ENCODE measurements at regions not wholly inside any gene's neighbourhood (a gene's known extent, or its start where the extent isn't known, plus 50 kb on each side); places are given as distances from the start of the nearest gene placed in this dataset.

DNA sequence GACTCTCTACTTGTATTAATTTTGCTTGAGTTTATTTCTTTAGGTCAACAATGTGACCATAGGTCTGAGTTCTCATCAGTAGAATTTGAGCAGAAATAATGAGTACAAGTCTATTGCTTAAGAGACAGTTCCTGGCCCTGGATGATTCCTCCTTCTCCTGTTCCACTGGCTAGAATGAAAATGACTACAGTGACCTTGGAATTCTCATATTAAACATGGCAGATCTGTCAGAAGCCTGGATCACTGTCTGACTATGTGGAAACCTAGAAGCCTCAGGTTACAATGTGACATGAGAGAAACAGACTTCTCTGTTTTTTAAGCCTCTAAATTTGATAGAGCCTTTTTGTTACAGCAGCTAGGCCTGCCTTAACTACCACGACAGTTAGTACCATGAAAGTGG lies 82.9 kb upstream of the MED14 start (continued):
- TF ChIP-seq, protein P1, sequence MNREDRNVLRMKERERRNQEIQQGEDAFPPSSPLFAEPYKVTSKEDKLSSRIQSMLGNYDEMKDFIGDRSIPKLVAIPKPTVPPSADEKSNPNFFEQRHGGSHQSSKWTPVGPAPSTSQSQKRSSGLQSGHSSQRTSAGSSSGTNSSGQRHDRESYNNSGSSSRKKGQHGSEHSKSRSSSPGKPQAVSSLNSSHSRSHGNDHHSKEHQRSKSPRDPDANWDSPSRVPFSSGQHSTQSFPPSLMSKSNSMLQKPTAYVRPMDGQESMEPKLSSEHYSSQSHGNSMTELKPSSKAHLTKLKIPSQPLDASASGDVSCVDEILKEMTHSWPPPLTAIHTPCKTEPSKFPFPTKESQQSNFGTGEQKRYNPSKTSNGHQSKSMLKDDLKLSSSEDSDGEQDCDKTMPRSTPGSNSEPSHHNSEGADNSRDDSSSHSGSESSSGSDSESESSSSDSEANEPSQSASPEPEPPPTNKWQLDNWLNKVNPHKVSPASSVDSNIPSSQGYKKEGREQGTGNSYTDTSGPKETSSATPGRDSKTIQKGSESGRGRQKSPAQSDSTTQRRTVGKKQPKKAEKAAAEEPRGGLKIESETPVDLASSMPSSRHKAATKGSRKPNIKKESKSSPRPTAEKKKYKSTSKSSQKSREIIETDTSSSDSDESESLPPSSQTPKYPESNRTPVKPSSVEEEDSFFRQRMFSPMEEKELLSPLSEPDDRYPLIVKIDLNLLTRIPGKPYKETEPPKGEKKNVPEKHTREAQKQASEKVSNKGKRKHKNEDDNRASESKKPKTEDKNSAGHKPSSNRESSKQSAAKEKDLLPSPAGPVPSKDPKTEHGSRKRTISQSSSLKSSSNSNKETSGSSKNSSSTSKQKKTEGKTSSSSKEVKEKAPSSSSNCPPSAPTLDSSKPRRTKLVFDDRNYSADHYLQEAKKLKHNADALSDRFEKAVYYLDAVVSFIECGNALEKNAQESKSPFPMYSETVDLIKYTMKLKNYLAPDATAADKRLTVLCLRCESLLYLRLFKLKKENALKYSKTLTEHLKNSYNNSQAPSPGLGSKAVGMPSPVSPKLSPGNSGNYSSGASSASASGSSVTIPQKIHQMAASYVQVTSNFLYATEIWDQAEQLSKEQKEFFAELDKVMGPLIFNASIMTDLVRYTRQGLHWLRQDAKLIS (CRISPR knock-in tag; IDR thresholded peaks at IDR 0.05; ENCODE audit: borderline replicate concordance), result no peak
- TF ChIP-seq ZNF138 (CRISPR knock-in tag; conservative IDR thresholded peaks at IDR 0.05) (no peak), HMGA2 (CRISPR knock-in tag; IDR thresholded peaks at IDR 0.05) (no peak), TCF7 (CRISPR knock-in tag; IDR thresholded peaks at IDR 0.05; ENCODE audit: low read depth) (no peak)
- TF ChIP-seq, protein P2, sequence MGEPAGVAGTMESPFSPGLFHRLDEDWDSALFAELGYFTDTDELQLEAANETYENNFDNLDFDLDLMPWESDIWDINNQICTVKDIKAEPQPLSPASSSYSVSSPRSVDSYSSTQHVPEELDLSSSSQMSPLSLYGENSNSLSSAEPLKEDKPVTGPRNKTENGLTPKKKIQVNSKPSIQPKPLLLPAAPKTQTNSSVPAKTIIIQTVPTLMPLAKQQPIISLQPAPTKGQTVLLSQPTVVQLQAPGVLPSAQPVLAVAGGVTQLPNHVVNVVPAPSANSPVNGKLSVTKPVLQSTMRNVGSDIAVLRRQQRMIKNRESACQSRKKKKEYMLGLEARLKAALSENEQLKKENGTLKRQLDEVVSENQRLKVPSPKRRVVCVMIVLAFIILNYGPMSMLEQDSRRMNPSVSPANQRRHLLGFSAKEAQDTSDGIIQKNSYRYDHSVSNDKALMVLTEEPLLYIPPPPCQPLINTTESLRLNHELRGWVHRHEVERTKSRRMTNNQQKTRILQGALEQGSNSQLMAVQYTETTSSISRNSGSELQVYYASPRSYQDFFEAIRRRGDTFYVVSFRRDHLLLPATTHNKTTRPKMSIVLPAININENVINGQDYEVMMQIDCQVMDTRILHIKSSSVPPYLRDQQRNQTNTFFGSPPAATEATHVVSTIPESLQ (CRISPR knock-in tag; IDR thresholded peaks at IDR 0.05), result no peak

DNA sequence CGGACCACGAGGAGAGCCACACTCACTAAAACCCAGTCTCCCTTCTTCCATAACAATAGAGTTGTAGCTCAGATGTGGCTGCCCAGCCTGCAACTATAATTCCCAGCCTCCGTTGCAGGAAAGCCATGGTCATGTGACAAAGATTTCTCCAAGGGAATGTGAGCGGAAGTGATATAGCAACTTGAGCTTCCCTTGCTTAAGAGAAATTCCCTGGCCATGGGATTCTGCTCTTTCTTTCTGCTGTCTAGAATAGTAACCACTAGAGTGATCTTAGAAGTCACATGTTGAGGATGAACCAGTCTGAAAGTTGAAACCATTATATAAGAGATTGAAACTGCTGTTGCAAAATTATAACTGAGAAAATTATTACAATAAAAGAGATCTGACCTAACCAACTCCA lies 86.4 kb upstream of the MED14 start:
- no peak for DNase-seq (ENCODE audit: low spot score)
- no peaks in the 10 kb centered on the region; the same call in 1 of the 2 replicates for H3K27me3 Mint-ChIP-seq (ENCODE audit: low read depth)
- ChIA-PET CTCF (no interaction called here), POLR2A (no interaction called here)
- TF ChIP-seq, protein P3, sequence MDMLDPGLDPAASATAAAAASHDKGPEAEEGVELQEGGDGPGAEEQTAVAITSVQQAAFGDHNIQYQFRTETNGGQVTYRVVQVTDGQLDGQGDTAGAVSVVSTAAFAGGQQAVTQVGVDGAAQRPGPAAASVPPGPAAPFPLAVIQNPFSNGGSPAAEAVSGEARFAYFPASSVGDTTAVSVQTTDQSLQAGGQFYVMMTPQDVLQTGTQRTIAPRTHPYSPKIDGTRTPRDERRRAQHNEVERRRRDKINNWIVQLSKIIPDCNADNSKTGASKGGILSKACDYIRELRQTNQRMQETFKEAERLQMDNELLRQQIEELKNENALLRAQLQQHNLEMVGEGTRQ (CRISPR knock-in tag; IDR thresholded peaks at IDR 0.05), result 0 out of 2 replicates have a peak, but pooled peaks have one; percentile 25
- TF ChIP-seq, protein P4, sequence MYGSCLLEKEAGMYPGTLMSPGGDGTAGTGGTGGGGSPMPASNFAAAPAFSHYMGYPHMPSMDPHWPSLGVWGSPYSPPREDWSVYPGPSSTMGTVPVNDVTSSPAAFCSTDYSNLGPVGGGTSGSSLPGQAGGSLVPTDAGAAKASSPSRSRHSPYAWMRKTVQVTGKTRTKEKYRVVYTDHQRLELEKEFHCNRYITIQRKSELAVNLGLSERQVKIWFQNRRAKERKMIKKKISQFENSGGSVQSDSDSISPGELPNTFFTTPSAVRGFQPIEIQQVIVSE (CRISPR knock-in tag; IDR thresholded peaks at IDR 0.05; ENCODE audit: borderline replicate concordance), result no peak
- H3K36me3 Mint-ChIP-seq, result peaks cover 15% of the 10 kb centered on the region
- ATAC-seq, result no peak
- no peak overlapping the region for H3K27ac Mint-ChIP-seq
- H3K4me3 Mint-ChIP-seq, result no peak overlapping the region
- peaks cover 17% of the 10 kb centered on the region for H3K4me1 Mint-ChIP-seq
- H3K9me3 Mint-ChIP-seq, result peaks cover 10% of the 10 kb centered on the region

DNA sequence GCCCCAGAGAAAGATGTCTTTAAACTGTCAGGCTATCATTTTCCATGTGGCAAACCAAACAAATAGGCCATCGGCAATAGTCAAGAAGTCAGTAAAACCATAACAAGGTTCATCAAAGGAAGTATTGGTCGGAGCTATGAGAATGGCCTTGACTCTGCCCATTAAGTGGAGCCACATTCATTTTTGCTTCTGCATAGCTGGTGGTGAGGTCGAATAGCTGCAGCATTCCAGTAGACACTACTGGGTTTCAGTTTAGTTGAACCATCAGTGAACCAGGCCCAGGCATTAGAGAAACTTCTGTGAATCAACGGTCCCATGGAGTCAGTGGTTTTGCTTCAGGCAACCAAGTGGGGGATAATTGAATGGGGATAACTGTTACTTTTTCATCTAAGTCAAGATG lies 92.0 kb upstream of the MED14 start:
- TF ChIP-seq GTF2I (CRISPR knock-in tag; conservative IDR thresholded peaks at IDR 0.05) (no peak), ETV6 (CRISPR knock-in tag; IDR thresholded peaks at IDR 0.05) (no peak)
- TF ChIP-seq, protein P5, sequence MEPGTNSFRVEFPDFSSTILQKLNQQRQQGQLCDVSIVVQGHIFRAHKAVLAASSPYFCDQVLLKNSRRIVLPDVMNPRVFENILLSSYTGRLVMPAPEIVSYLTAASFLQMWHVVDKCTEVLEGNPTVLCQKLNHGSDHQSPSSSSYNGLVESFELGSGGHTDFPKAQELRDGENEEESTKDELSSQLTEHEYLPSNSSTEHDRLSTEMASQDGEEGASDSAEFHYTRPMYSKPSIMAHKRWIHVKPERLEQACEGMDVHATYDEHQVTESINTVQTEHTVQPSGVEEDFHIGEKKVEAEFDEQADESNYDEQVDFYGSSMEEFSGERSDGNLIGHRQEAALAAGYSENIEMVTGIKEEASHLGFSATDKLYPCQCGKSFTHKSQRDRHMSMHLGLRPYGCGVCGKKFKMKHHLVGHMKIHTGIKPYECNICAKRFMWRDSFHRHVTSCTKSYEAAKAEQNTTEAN (CRISPR knock-in tag; IDR thresholded peaks at IDR 0.05), result no peak
- ATAC-seq (no peak), DNase-seq (ENCODE audit: low spot score) (no peak)
- Mint-ChIP-seq H3K4me1 (no peaks in the 10 kb centered on the region), H3K36me3 (peaks cover 9% of the 10 kb centered on the region), H3K4me3 (no peak overlapping the region), H3K27ac (no peak overlapping the region), H3K9me3 (peaks cover 6% of the 10 kb centered on the region), H3K27me3 (ENCODE audit: low read depth) (no peaks in the 10 kb centered on the region; the same call in 1 of the 2 replicates)
- ChIA-PET POLR2A (no interaction called here), CTCF (no interaction called here)

DNA sequence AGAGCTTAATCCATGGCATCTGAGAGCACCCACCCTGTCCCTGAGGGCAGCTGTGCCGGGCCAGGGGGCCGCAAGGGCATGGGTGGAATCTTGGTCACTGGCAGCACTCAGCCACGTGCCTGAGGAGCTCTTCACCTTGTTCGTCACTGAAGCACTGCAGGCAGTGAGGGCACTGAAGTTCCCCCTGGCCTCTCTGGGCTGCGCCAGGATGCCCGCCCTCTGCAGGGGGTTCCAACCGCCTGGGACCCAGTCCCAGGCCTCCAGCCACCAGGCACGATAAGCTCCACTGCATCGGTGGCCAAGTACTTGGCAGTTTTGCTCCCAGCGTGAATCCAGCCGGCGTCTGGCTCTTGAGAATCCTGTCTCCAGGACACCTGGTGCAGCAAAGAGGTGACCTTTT lies 96.4 kb upstream of the MED14 start:
- H3K4me3 Mint-ChIP-seq, result no peak overlapping the region
- TF ChIP-seq, protein P6, sequence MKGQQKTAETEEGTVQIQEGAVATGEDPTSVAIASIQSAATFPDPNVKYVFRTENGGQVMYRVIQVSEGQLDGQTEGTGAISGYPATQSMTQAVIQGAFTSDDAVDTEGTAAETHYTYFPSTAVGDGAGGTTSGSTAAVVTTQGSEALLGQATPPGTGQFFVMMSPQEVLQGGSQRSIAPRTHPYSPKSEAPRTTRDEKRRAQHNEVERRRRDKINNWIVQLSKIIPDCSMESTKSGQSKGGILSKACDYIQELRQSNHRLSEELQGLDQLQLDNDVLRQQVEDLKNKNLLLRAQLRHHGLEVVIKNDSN (CRISPR knock-in tag; IDR thresholded peaks at IDR 0.05), result no peak
- TF ChIP-seq GABPB1 (CRISPR knock-in tag; IDR thresholded peaks at IDR 0.05), result no peak
- no peak for TF ChIP-seq FOXP1 (CRISPR knock-in tag; IDR thresholded peaks at IDR 0.05; ENCODE audit: borderline replicate concordance)
- TF ChIP-seq NR2C2 (CRISPR knock-in tag; IDR thresholded peaks at IDR 0.05), result no peak
- no peaks in the 10 kb centered on the region for H3K27me3 Mint-ChIP-seq (ENCODE audit: low read depth)
- H3K9me3 Mint-ChIP-seq, result no peaks in the 10 kb centered on the region
- ATAC-seq (no peak), DNase-seq (ENCODE audit: low spot score) (no peak)
- ChIA-PET CTCF (no interaction called here), POLR2A (no interaction called here)
- no peak overlapping the region for H3K27ac Mint-ChIP-seq
- H3K36me3 Mint-ChIP-seq, result no peaks in the 10 kb centered on the region
- peaks cover 12% of the 10 kb centered on the region for H3K4me1 Mint-ChIP-seq
